HCT116 (cell line): ENCODE measurements at regions not wholly inside any gene's neighbourhood (a gene's known extent, or its start where the extent isn't known, plus 50 kb on each side); places are given as distances from the start of the nearest gene placed in this dataset.

Experiments
- ATAC-seq: fragments of 200-7000 bp; cut with Tn5 transposase; 2 replicates; pipeline ENCODE4 v1.9.1; 2020; ENCODE audit warnings: mild to moderate bottlenecking, moderate library complexity
- BruUV-seq: library from RNA; stranded (reverse); fragments of 400-500 nt; replicated peaks from 2 replicates; lab custom pipeline; 2021; lab: Mats Ljungman, UMichigan
- CTCF ChIA-PET: fragments of 300-600 bp; sonication (Branson Sonifier 250); formaldehyde crosslinking; loops from one replicate; lab custom pipeline; 2021; ENCODE audit warnings: antibody characterized with exemption; lab: Charles Lee
- POLR2A ChIA-PET: fragments of 300-600, 350-600 bp; sonication (Branson Sonifier 250); formaldehyde crosslinking; loops from one replicate; lab custom pipeline; 2021; ENCODE audit warnings: antibody characterized with exemption; lab: Charles Lee
- RAD21 ChIA-PET, 2 experiments: fragments of 300-600 bp; sonication (Branson Sonifier 250); formaldehyde crosslinking; loops; one replicate each; lab custom pipeline; 2023; ENCODE audit warnings: low total read pairs in 2 of 2; ENCODE audit not compliant: uncharacterized antibody in 2 of 2, unreplicated experiment in 2 of 2, low non-redundant PET in 1 of 2; lab: Charles Lee
- DNase-seq: peaks from one replicate; pipeline ENCODE4 v3.0.0-alpha.2; 2010; ENCODE audit warnings: low read depth, low spot score
- H2AFZ ChIP-seq: fragments of 200-600 bp; shearing (Covaris generic), sonication (generic); 2 replicates; pipeline ENCODE4 v1.6.1; 2017; ENCODE audit warnings: low read depth, mixed run types, mixed read lengths, antibody characterized with exemption, low read length; ENCODE audit not compliant: poor library complexity, severe bottlenecking
- H3K27ac ChIP-seq: 2 replicates; pipeline ENCODE4 v1.5.1; 2012; ENCODE audit warnings: low read depth, low read length
- H3K27me3 ChIP-seq: fragments of 200-600 bp; sonication (generic); 2 replicates; pipeline ENCODE4 v1.6.1; 2016; ENCODE audit warnings: mixed run types, low read length, mixed read lengths; ENCODE audit not compliant: insufficient read depth
- H3K36me3 ChIP-seq, 2 experiments: fragments of 200-500 bp in 1 of 2; fragments of 200-600 bp in 1 of 2; sonication (Bioruptor generic) in 1 of 2; sonication (generic) in 1 of 2; 2 replicates each; pipeline versions ENCODE4 v1.5.1 to v1.6.1; 2014 to 2016; ENCODE audit warnings: low read length in 2 of 2, inconsistent platforms in 1 of 2, mixed read lengths in 1 of 2, mixed run types in 1 of 2; ENCODE audit not compliant: insufficient read depth in 2 of 2, control insufficient read depth in 1 of 2
- H3K4me1 ChIP-seq, 2 experiments: fragments of 200-600 bp in 1 of 2; sonication (generic) in 1 of 2; 2 replicates each; pipeline versions ENCODE4 v1.5.1 to v1.6.1; 2012 to 2017; ENCODE audit warnings: low read length in 2 of 2, inconsistent platforms in 1 of 2, mild to moderate bottlenecking in 1 of 2, mixed read lengths in 1 of 2, mixed run types in 1 of 2, moderate library complexity in 1 of 2; ENCODE audit not compliant: insufficient read depth in 2 of 2, control insufficient read depth in 1 of 2
- H3K4me2 ChIP-seq: fragments of 200-600 bp; sonication (generic); 2 replicates; pipeline ENCODE4 v1.6.1; 2017; ENCODE audit warnings: mixed run types, low read length, mixed read lengths
- H3K4me3 ChIP-seq, 2 experiments: fragments of 200-600 bp in 1 of 2; sonication (generic) in 1 of 2; replicated peaks in 1 of 2; 2 replicates each; pipeline ENCODE4 v1.5.1; 2011 to 2016; ENCODE audit warnings: low read length in 2 of 2, control low read depth in 1 of 2, low read depth in 1 of 2, mild to moderate bottlenecking in 1 of 2, mixed read lengths in 1 of 2, mixed run types in 1 of 2
- H3K79me2 ChIP-seq: fragments of 200-600 bp; sonication (generic); 2 replicates; pipeline ENCODE4 v1.6.1; 2017; ENCODE audit warnings: mild to moderate bottlenecking, mixed run types, low read length, moderate library complexity, mixed read lengths; ENCODE audit not compliant: insufficient read depth
- H3K9ac ChIP-seq: fragments of 200-600 bp; sonication (generic); 2 replicates; pipeline ENCODE4 v1.6.1; 2016; ENCODE audit warnings: low read length, mixed read lengths
- H3K9me2 ChIP-seq: fragments of 200-600 bp; sonication (generic), shearing (Covaris generic); 2 replicates; pipeline ENCODE4 v1.6.1; 2017; ENCODE audit warnings: mixed run types, mild to moderate bottlenecking, moderate library complexity; ENCODE audit not compliant: insufficient read depth
- H3K9me3 ChIP-seq, 2 experiments: fragments of 200-500 bp in 1 of 2; fragments of 200-600 bp in 1 of 2; sonication (Bioruptor generic) in 1 of 2; sonication (generic) in 1 of 2; 2 replicates each; pipeline ENCODE4 v1.6.1; 2014 to 2017; ENCODE audit warnings: low read length in 2 of 2, mixed read lengths in 2 of 2, inconsistent platforms in 1 of 2, low read depth in 1 of 2, mild to moderate bottlenecking in 1 of 2, mixed run types in 1 of 2, moderate library complexity in 1 of 2; ENCODE audit not compliant: control insufficient read depth in 1 of 2, insufficient read depth in 1 of 2
- H4K20me1 ChIP-seq: fragments of 200-600 bp; sonication (generic), shearing (Covaris generic); 2 replicates; pipeline ENCODE4 v1.6.1; 2017; ENCODE audit warnings: mixed run types, mild to moderate bottlenecking, moderate library complexity; ENCODE audit not compliant: insufficient read depth
- CBX3 ChIP-seq: IDR thresholded peaks from 2 replicates; pipeline ENCODE4 v1.6.1; 2012; ENCODE audit warnings: low read depth
- CEBPB ChIP-seq: IDR thresholded peaks from 2 replicates; pipeline ENCODE4 v1.6.1; 2012; ENCODE audit warnings: low read depth
- EGR1 ChIP-seq: IDR thresholded peaks from 2 replicates; pipeline ENCODE4 v1.6.1; 2012; ENCODE audit warnings: low read depth
- EZH2 ChIP-seq: fragments of 200-600 bp; sonication (generic); IDR thresholded peaks from 2 replicates; pipeline ENCODE4 v1.6.1; 2017; ENCODE audit warnings: antibody characterized with exemption, mixed run types
- RAD21 ChIP-seq: IDR thresholded peaks from 2 replicates; pipeline ENCODE4 v1.6.1; 2012; ENCODE audit warnings: low read depth, mild to moderate bottlenecking
- TCF7L2 ChIP-seq: IDR thresholded peaks from 2 replicates; pipeline ENCODE4 v1.7.0; 2011; ENCODE audit warnings: borderline replicate concordance, inconsistent platforms; ENCODE audit not compliant: insufficient read depth, insufficient read length; ENCODE audit errors: extremely low read depth
- YY1 ChIP-seq: IDR thresholded peaks from 2 replicates; pipeline ENCODE4 v1.6.1; 2011; ENCODE audit warnings: low read length, low read depth, moderate library complexity, mild to moderate bottlenecking; ENCODE audit not compliant: insufficient replicate concordance; ENCODE audit errors: extremely low read depth
- intact Hi-C: fragments of 100-400 bp; cut with micrococcal nuclease; formaldehyde crosslinking; loops from 2 replicates; pipeline ENCODE4 v1.10.0; 2022

- H3K4me2 ChIP-seq, result no peak overlapping the region
- H3K4me3 ChIP-seq, result no peak overlapping the region
- H3K27ac ChIP-seq, result no peak overlapping the region
- RAD21 ChIA-PET, result no interaction called here
- no peaks in the 10 kb centered on the region for H4K20me1 ChIP-seq
- no peaks in the 10 kb centered on the region for H3K27me3 ChIP-seq
- H3K4me1 ChIP-seq, result peaks cover 0 to 10% of the 10 kb centered on the region in 2 experiments; a peak in 2 of 4 replicates
- BruUV-seq, result no TSS peak
- intact Hi-C loops, result no loop called here
- H3K79me2 ChIP-seq, result no peaks in the 10 kb centered on the region
- no peak for DNase-seq
- H2AFZ ChIP-seq, result no peak overlapping the region
- POLR2A ChIA-PET, result no interaction called here
- ATAC-seq, result no peak
- H3K9ac ChIP-seq, result no peak overlapping the region
- H3K9me2 ChIP-seq, result no peaks in the 10 kb centered on the region
- TF ChIP-seq EZH2, result no peak
- TF ChIP-seq CEBPB, result no peak
- no peak for TF ChIP-seq YY1
- no peaks in the 10 kb centered on the region for H3K36me3 ChIP-seq
- H3K9me3 ChIP-seq, result no peaks in the 10 kb centered on the region
- CTCF ChIA-PET, result no interaction called here
These were observed 121.3 kb upstream of the PHACTR1 start for GRCh38 chr6:12595161-12595811.

DNA sequence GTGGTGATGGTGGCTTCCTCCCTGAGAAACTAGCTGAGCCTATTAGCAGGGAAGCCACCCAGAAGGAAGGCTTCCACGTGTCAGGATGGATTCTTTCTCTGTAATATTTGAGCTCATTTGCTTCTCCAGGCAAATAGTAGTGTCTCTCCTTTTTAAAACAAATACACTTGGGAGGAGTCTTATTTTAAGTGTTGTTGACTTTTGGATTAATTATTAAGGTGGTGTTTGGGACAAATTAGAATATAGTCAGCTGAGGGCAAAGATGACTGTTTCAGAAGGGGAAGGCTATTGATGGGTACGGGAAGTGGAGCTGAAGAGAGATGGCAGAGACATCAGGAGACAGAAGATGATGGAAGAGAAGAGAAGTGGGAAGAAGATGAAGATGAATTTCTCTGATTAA, 119.8 kb upstream of the PHACTR1 start:
- no peaks in the 10 kb centered on the region for H3K79me2 ChIP-seq
- H3K9ac ChIP-seq, result no peak overlapping the region
- H4K20me1 ChIP-seq, result no peaks in the 10 kb centered on the region
- H3K36me3 ChIP-seq, result no peaks in the 10 kb centered on the region
- no peak overlapping the region for H3K27ac ChIP-seq
- no peaks in the 10 kb centered on the region for H3K27me3 ChIP-seq
- intact Hi-C loops, result no loop called here
- POLR2A ChIA-PET, result no interaction called here
- H3K4me1 ChIP-seq, result peaks cover 0 to 10% of the 10 kb centered on the region in 2 experiments; a peak in 2 of 4 replicates
- no peak overlapping the region for H2AFZ ChIP-seq
- DNase-seq (no peak), ATAC-seq (no peak)
- H3K9me2 ChIP-seq, result no peaks in the 10 kb centered on the region
- no peak overlapping the region for H3K4me2 ChIP-seq
- CTCF ChIA-PET, result no interaction called here
- H3K9me3 ChIP-seq, result no peaks in the 10 kb centered on the region
- no peak overlapping the region for H3K4me3 ChIP-seq
- TF ChIP-seq CBX3, result no peak
- no peak for TF ChIP-seq EGR1
- TF ChIP-seq TCF7L2, result no peak
- no peak for TF ChIP-seq RAD21
- RAD21 ChIA-PET, result no interaction called here
- BruUV-seq, result no TSS peak
